ENCODE measurements at regions not wholly inside any gene's neighbourhood (a gene's known extent, or its start where the extent isn't known, plus 50 kb on each side); places are given as distances from the start of the nearest gene placed in this dataset.

DNA sequence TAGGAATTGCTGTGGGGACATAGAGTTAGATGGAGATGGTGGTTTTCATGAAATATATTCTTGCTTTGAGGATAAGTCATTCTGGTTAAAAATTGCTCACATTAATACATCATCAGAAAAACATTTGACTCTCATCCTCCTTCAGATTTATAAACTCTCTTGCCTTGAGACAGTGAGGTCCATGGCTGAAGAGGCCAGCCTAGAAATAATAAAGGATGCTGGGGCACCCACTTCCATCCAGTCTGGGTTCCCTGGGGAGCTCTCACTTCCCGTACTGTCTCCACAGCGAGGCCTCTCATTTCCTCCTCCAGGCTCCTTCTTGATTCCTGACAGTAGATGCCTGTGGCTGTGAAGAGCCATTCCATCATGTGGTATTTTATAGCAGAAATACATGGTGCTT, 73.3 kb upstream of the PRKG1 start:
- H3K9me1 ChIP-seq (ENCODE audit: insufficient read depth, low read length): 0 out of 2 replicates have a peak, but pooled peaks cover 3% of the 10 kb centered on the region
- dilution Hi-C loops (cut with HindIII; ENCODE audit: low sequenced_read_pairs, unreplicated experiment): no loop called here
- DNase-seq (peak; percentile 49), ATAC-seq (ENCODE audit: low read depth) (peak; percentile 19)
- TF ChIP-seq, protein P1, sequence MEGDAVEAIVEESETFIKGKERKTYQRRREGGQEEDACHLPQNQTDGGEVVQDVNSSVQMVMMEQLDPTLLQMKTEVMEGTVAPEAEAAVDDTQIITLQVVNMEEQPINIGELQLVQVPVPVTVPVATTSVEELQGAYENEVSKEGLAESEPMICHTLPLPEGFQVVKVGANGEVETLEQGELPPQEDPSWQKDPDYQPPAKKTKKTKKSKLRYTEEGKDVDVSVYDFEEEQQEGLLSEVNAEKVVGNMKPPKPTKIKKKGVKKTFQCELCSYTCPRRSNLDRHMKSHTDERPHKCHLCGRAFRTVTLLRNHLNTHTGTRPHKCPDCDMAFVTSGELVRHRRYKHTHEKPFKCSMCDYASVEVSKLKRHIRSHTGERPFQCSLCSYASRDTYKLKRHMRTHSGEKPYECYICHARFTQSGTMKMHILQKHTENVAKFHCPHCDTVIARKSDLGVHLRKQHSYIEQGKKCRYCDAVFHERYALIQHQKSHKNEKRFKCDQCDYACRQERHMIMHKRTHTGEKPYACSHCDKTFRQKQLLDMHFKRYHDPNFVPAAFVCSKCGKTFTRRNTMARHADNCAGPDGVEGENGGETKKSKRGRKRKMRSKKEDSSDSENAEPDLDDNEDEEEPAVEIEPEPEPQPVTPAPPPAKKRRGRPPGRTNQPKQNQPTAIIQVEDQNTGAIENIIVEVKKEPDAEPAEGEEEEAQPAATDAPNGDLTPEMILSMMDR (conservative IDR thresholded peaks at IDR 0.05; ENCODE audit: low read depth, low read length): no peak
- no peak for TF ChIP-seq CHD1 (IDR thresholded peaks at IDR 0.05; ENCODE audit: low read depth, low read length)
- TF ChIP-seq RFX5 (IDR thresholded peaks at IDR 0.05; ENCODE audit: low read depth, low read length): no peak
- TF ChIP-seq SMC3 (IDR thresholded peaks at IDR 0.05; ENCODE audit: low read depth, low read length): no peak
- no peak for TF ChIP-seq CEBPB (IDR thresholded peaks at IDR 0.05; ENCODE audit: low read depth, low read length)
- TF ChIP-seq POLR2A (IDR thresholded peaks at IDR 0.05; ENCODE audit: low read depth, low read length): no peak
- TF ChIP-seq MAZ (IDR thresholded peaks at IDR 0.05; ENCODE audit: borderline replicate concordance, low read depth, low read length): no peak
- no peak for TF ChIP-seq MAFK (IDR thresholded peaks at IDR 0.05; ENCODE audit: low read depth, low read length)
- TF ChIP-seq RCOR1 (IDR thresholded peaks at IDR 0.05; ENCODE audit: insufficient replicate concordance, low read length): no peak
- no peak for TF ChIP-seq RAD21 (IDR thresholded peaks at IDR 0.05; ENCODE audit: low read length)
- WGBS, 2 experiments (ENCODE audit: extremely low coverage in 2 of 2, insufficient read length in 1 of 2): no CpG with 5 or more reads among the region's 2 CpGs
- peaks cover 14 to 45% of the 10 kb centered on the region in 2 experiments; a peak in 3 of 4 replicates for H3K79me1 ChIP-seq (ENCODE audit: low read depth in 1 of 2, low read length in 2 of 2)
- intact Hi-C loops (cut with micrococcal nuclease): loop anchor here (2.0 to 10.0 kb wide), 3 partner anchors 694 to 1214 kb away; partner anchors contain the start of gene CSTF2T
- H3K56ac ChIP-seq (ENCODE audit: extremely low read depth, insufficient read depth, low read length): peak overlapping the region; percentile 75
- peak overlapping the region; percentile 91; the same call in 1 of the 2 replicates for H3K18ac ChIP-seq (ENCODE audit: low read depth, low read length)
- no peaks in the 10 kb centered on the region for H3K36me3 ChIP-seq (ENCODE audit: control insufficient read depth, insufficient read depth, low read length)
- H3K27me3 ChIP-seq (ENCODE audit: control insufficient read depth, insufficient read depth, low read length): no peaks in the 10 kb centered on the region
- H3K9me3 ChIP-seq (ENCODE audit: control insufficient read depth, insufficient read depth, low read length): no peaks in the 10 kb centered on the region
- H3K9ac ChIP-seq (ENCODE audit: low read depth, low read length): peak overlapping the region; percentile 37
- H3K4me2 ChIP-seq (ENCODE audit: low read depth, low read length): peak overlapping the region; percentile 57
- H4K5ac ChIP-seq (ENCODE audit: low read depth, low read length): peak overlapping the region; percentile 73
- peak overlapping the region; percentile 95 for H2AK9ac ChIP-seq (replicated peaks; ENCODE audit: low read depth, low read length, poor library complexity)
- H3K4ac ChIP-seq (ENCODE audit: low read depth, low read length): peak overlapping the region; percentile 81
- H2BK15ac ChIP-seq (ENCODE audit: low read depth, low read length): peak overlapping the region; percentile 15; the same call in 1 of the 3 replicates
- BruUV-seq (replicated peaks): no TSS peak
- H4K8ac ChIP-seq (ENCODE audit: low read depth in 2 of 2, low read length in 2 of 2): peak overlapping the region; percentile 20 to 87; a peak in 2 of 4 replicates
- CTCF ChIA-PET: interaction anchor here (0.5 to 1.0 kb wide), 2 partner anchors 63 to 1215 kb away, joined by 3 read pairs; no protein-coding TSS in a partner anchor
- H3K4me3 ChIP-seq (ENCODE audit: insufficient read depth, low read depth, low read length): no peak overlapping the region
- peak overlapping the region; percentile 69 for H3K14ac ChIP-seq (replicated peaks; ENCODE audit: low read depth, low read length)
- H2BK20ac ChIP-seq (ENCODE audit: low read depth, low read length): peak overlapping the region; percentile 94; the same call in 1 of the 2 replicates
- H3K23ac ChIP-seq (ENCODE audit: low read depth, low read length): peak overlapping the region; percentile 92
- peaks cover 16% of the 10 kb centered on the region for H3K4me1 ChIP-seq (ENCODE audit: control insufficient read depth, insufficient read depth, low read length)
- peak overlapping the region; percentile 95 for H2BK120ac ChIP-seq (ENCODE audit: low read depth, low read length)
- in situ Hi-C loops (cut with MboI; ENCODE audit: low sequenced_read_pairs): no loop called here
- POLR2A ChIA-PET (ENCODE audit: unreplicated experiment): no interaction called here
- no peaks in the 10 kb centered on the region for H4K20me1 ChIP-seq (ENCODE audit: insufficient read depth, low read length)
- peak overlapping the region; percentile 77 for H2AFZ ChIP-seq (replicated peaks; ENCODE audit: low read length, poor library complexity)
- H3K27ac ChIP-seq (ENCODE audit: insufficient read depth, low read length): peak overlapping the region; percentile 76
- H2BK5ac ChIP-seq (ENCODE audit: low read depth, low read length, poor library complexity, severe bottlenecking): peak overlapping the region; percentile 96
- H2AK5ac ChIP-seq (ENCODE audit: low read depth, low read length): peak overlapping the region; percentile 44; the same call in 1 of the 2 replicates
- peak overlapping the region; percentile 80 for H4K91ac ChIP-seq (ENCODE audit: insufficient read depth, low read depth, low read length)

All from IMR-90 (cell line).